ENCODE measurements at regions not wholly inside any gene's neighbourhood (a gene's known extent, or its start where the extent isn't known, plus 50 kb on each side); places are given as distances from the start of the nearest gene placed in this dataset.
"Not testable (repeated sequence)": the region's sequence is repeated elsewhere in the genome, so short reads cannot be mapped to it uniquely, and the experiment has no call there.

GRCh38 chr12:93237235-93237915, 140.3 kb upstream of the NUDT4 start:
- Histone ChIP-seq H3K9me3 (ENCODE audit: insufficient read depth, low read depth, low read length) (no peaks in the 10 kb centered on the region), H3K36me3 (ENCODE audit: insufficient read depth, low read length) (no peaks in the 10 kb centered on the region), H4K20me1 (ENCODE audit: insufficient read depth, low read length, poor library complexity, severe bottlenecking) (no peaks in the 10 kb centered on the region), H3K4me1 (ENCODE audit: insufficient read depth, low read length, poor library complexity, severe bottlenecking) (no peaks in the 10 kb centered on the region), H3K9ac (ENCODE audit: low read depth, low read length, poor library complexity, severe bottlenecking) (no peak overlapping the region), H3K79me2 (ENCODE audit: insufficient read depth, low read length) (no peaks in the 10 kb centered on the region), H3K9me2 (replicated peaks; ENCODE audit: low read depth, low read length) (no peaks in the 10 kb centered on the region), H3K4me2 (ENCODE audit: low read depth, low read length, poor library complexity, severe bottlenecking) (no peak overlapping the region), H3K4me3 (ENCODE audit: low read length, poor library complexity, severe bottlenecking) (no peak overlapping the region), H3K27me3 (ENCODE audit: insufficient read depth, low read length, poor library complexity, severe bottlenecking) (no peaks in the 10 kb centered on the region), H3F3A (ENCODE audit: low read depth) (no peaks in the 10 kb centered on the region), H2AFZ (ENCODE audit: low read length) (no peak overlapping the region)
- TF ChIP-seq EZH2phosphoT487 (IDR thresholded peaks at IDR 0.05; ENCODE audit: borderline replicate concordance), result no peak
- TF ChIP-seq CTCF (conservative IDR thresholded peaks at IDR 0.05; ENCODE audit: low read length), result no peak

GRCh38 chr12:93238512-93239262, 139.0 kb upstream of the NUDT4 start:
- not testable (repeated sequence) for H3K9me2 ChIP-seq (replicated peaks; ENCODE audit: low read depth, low read length); H3K27me3 ChIP-seq (ENCODE audit: insufficient read depth, low read length, poor library complexity, severe bottlenecking); H3K36me3 ChIP-seq (ENCODE audit: insufficient read depth, low read length); H3K9ac ChIP-seq (ENCODE audit: low read depth, low read length, poor library complexity, severe bottlenecking); H3K79me2 ChIP-seq (ENCODE audit: insufficient read depth, low read length); H2AFZ ChIP-seq (ENCODE audit: low read length); H3K9me3 ChIP-seq (ENCODE audit: insufficient read depth, low read depth, low read length); H4K20me1 ChIP-seq (ENCODE audit: insufficient read depth, low read length, poor library complexity, severe bottlenecking); H3K4me2 ChIP-seq (ENCODE audit: low read depth, low read length, poor library complexity, severe bottlenecking); H3F3A ChIP-seq (ENCODE audit: low read depth); H3K4me3 ChIP-seq (ENCODE audit: low read length, poor library complexity, severe bottlenecking); H3K4me1 ChIP-seq (ENCODE audit: insufficient read depth, low read length, poor library complexity, severe bottlenecking)

GRCh38 chr12:93239789-93240188, 137.9 kb upstream of the NUDT4 start:
- H3K9me2 ChIP-seq (replicated peaks; ENCODE audit: low read depth, low read length); H3K4me1 ChIP-seq (ENCODE audit: insufficient read depth, low read length, poor library complexity, severe bottlenecking); H3K9me3 ChIP-seq (ENCODE audit: insufficient read depth, low read depth, low read length); H4K20me1 ChIP-seq (ENCODE audit: insufficient read depth, low read length, poor library complexity, severe bottlenecking); H3K4me2 ChIP-seq (ENCODE audit: low read depth, low read length, poor library complexity, severe bottlenecking); H3K4me3 ChIP-seq (ENCODE audit: low read length, poor library complexity, severe bottlenecking); H3K79me2 ChIP-seq (ENCODE audit: insufficient read depth, low read length); H3K27me3 ChIP-seq (ENCODE audit: insufficient read depth, low read length, poor library complexity, severe bottlenecking); H3K36me3 ChIP-seq (ENCODE audit: insufficient read depth, low read length); H3K9ac ChIP-seq (ENCODE audit: low read depth, low read length, poor library complexity, severe bottlenecking); H2AFZ ChIP-seq (ENCODE audit: low read length); H3F3A ChIP-seq (ENCODE audit: low read depth): not testable (repeated sequence)

- Histone ChIP-seq H3K4me1 (ENCODE audit: insufficient read depth, low read length, poor library complexity, severe bottlenecking) (no peaks in the 10 kb centered on the region), H3K9me3 (ENCODE audit: insufficient read depth, low read depth, low read length) (no peaks in the 10 kb centered on the region), H4K20me1 (ENCODE audit: insufficient read depth, low read length, poor library complexity, severe bottlenecking) (no peaks in the 10 kb centered on the region), H3K79me2 (ENCODE audit: insufficient read depth, low read length) (no peaks in the 10 kb centered on the region), H2AFZ (ENCODE audit: low read length) (no peak overlapping the region), H3K9ac (ENCODE audit: low read depth, low read length, poor library complexity, severe bottlenecking) (no peak overlapping the region), H3K4me2 (ENCODE audit: low read depth, low read length, poor library complexity, severe bottlenecking) (no peak overlapping the region), H3K36me3 (ENCODE audit: insufficient read depth, low read length) (no peaks in the 10 kb centered on the region), H3F3A (ENCODE audit: low read depth) (no peaks in the 10 kb centered on the region), H3K9me2 (replicated peaks; ENCODE audit: low read depth, low read length) (no peaks in the 10 kb centered on the region), H3K4me3 (ENCODE audit: low read length, poor library complexity, severe bottlenecking) (no peak overlapping the region), H3K27me3 (ENCODE audit: insufficient read depth, low read length, poor library complexity, severe bottlenecking) (no peaks in the 10 kb centered on the region)
- TF ChIP-seq CTCF (conservative IDR thresholded peaks at IDR 0.05; ENCODE audit: low read length) (peak; percentile 31; the same call in 1 of the 2 replicates), EZH2phosphoT487 (IDR thresholded peaks at IDR 0.05; ENCODE audit: borderline replicate concordance) (no peak)
Measured at GRCh38 chr12:93242154-93242972, 135.4 kb upstream of the NUDT4 start.
